Glomerular endothelial cell (primary cell): ENCODE measurements at regions not wholly inside any gene's neighbourhood (a gene's known extent, or its start where the extent isn't known, plus 50 kb on each side); places are given as distances from the start of the nearest gene placed in this dataset.

Source experiments
- DNase-seq: peaks from one replicate; pipeline ENCODE4 v3.0.0-alpha.2; 2011; ENCODE audit warnings: low read depth, low spot score; ENCODE audit errors: extremely low read depth

GRCh38 chr13:33611121-33611805 is 206.7 kb upstream of the RFC3 start:
- no peak for DNase-seq

GRCh38 chr13:33612641-33613638 is 205.0 kb upstream of the RFC3 start:
- no peak for DNase-seq

- no peak for DNase-seq
Observed at GRCh38 chr13:33615436-33615835, 202.5 kb upstream of the RFC3 start.

GRCh38 chr13:33616130-33616529 is 201.8 kb upstream of the RFC3 start:
- no peak for DNase-seq

GRCh38 chr13:33617055-33617454 is 200.9 kb upstream of the RFC3 start:
- no peak for DNase-seq

- no peak for DNase-seq
Observed at GRCh38 chr13:33624253-33624652, 193.7 kb upstream of the RFC3 start.

- no peak for DNase-seq
Observed at GRCh38 chr13:33624740-33625139, 193.2 kb upstream of the RFC3 start.

GRCh38 chr13:33626407-33626806 is 191.5 kb upstream of the RFC3 start:
- DNase-seq, result no peak

GRCh38 chr13:33628662-33629061 is 189.3 kb upstream of the RFC3 start:
- no peak for DNase-seq

GRCh38 chr13:33629605-33630360 is 188.2 kb upstream of the RFC3 start:
- no peak for DNase-seq

GRCh38 chr13:33633701-33634545 is 184.0 kb upstream of the RFC3 start:
- no peak for DNase-seq

- DNase-seq, result no peak
Observed at GRCh38 chr13:33634546-33634982, 183.4 kb upstream of the RFC3 start.

GRCh38 chr13:33636243-33636642 is 181.7 kb upstream of the RFC3 start:
- no peak for DNase-seq

GRCh38 chr13:33636955-33637670 is 180.8 kb upstream of the RFC3 start:
- DNase-seq, result no peak

GRCh38 chr13:33637978-33638743 is 179.8 kb upstream of the RFC3 start:
- no peak for DNase-seq

GRCh38 chr13:33639158-33639557 is 178.8 kb upstream of the RFC3 start:
- DNase-seq, result no peak

GRCh38 chr13:33639626-33640080 is 178.3 kb upstream of the RFC3 start:
- no peak for DNase-seq

- no peak for DNase-seq
Observed at GRCh38 chr13:33640832-33641231, 177.1 kb upstream of the RFC3 start.
